ENCODE measurements at regions not wholly inside any gene's neighbourhood (a gene's known extent, or its start where the extent isn't known, plus 50 kb on each side); places are given as distances from the start of the nearest gene placed in this dataset.
"Not testable (repeated sequence)": the region's sequence is repeated elsewhere in the genome, so short reads cannot be mapped to it uniquely, and the experiment has no call there.

DNA sequence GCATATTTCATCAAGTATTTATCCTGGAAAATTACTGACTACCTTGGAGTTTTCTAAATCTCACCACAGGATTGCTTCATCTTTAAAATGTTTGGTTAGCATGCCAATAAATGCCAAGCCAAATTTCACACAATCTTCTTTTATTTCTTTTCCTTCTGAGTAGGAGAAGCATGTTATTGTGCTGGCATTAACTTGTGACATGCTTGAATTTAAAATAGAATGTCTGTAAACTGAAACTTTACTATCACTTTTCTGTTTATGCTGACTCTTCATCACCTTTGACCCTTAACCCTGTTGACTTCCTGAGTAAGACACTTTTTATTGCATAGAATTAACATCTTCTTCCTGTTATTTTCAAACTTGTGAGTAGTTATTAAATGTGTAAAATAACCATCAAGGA is 56.2 kb upstream of the LRRTM4 start:
- H3K4me1 ChIP-seq (ENCODE audit: control insufficient read depth, insufficient read depth, low read length): no peaks in the 10 kb centered on the region
- no peaks in the 10 kb centered on the region for H3K36me3 ChIP-seq (ENCODE audit: control insufficient read depth, insufficient read depth, low read length)
- H3K27ac ChIP-seq (ENCODE audit: insufficient read depth, low read depth, low read length, poor library complexity, severe bottlenecking): no peak overlapping the region
- no peaks in the 10 kb centered on the region for H3K9me3 ChIP-seq (ENCODE audit: control insufficient read depth, low read length)
- no peak overlapping the region for H3K4me3 ChIP-seq (ENCODE audit: insufficient read depth, low read depth, low read length)
- no peaks in the 10 kb centered on the region for H3K27me3 ChIP-seq (ENCODE audit: control insufficient read depth, insufficient read depth, low read length, poor library complexity, severe bottlenecking)

DNA sequence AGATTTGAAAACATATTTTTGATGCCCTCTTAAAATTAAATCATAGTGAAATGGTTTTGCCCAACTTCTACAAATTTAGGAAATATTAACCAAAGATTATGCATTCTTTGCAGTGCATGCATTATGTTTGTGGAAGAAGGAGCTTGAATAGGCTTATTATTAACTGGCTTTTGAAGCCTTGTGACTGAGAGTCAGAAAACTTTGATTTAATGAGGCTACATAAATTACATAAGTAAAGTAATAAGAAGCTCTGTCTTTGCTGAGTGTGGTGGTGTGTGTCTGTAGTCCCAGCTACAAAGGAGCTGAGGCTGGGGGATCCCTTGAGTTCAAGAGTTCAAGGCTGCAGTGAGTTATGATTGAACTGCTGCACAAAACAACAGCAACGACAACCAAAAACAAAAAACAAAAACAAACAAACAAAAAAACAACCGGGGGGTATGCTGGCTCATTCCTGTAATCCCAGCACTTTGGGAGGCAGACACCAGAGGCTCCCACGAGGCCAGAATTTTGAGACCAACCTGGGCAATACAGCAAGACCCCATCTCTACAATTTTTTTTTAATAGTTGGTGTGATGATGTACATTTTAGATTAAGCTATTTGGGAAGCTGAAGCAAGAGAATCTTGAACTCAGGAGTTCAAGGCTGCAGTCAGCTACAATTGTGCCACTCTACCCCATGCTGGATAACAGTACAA is 57.0 kb upstream of the LRRTM4 start:
- H3K4me3 ChIP-seq (ENCODE audit: insufficient read depth, low read depth, low read length): no peak overlapping the region
- H3K27me3 ChIP-seq (ENCODE audit: control insufficient read depth, insufficient read depth, low read length, poor library complexity, severe bottlenecking): no peaks in the 10 kb centered on the region
- H3K27ac ChIP-seq (ENCODE audit: insufficient read depth, low read depth, low read length, poor library complexity, severe bottlenecking): no peak overlapping the region
- no peaks in the 10 kb centered on the region for H3K4me1 ChIP-seq (ENCODE audit: control insufficient read depth, insufficient read depth, low read length)
- H3K36me3 ChIP-seq (ENCODE audit: control insufficient read depth, insufficient read depth, low read length): no peaks in the 10 kb centered on the region
- WGBS, 2 experiments: 88 to 90% methylated on average over 3 of the region's 3 CpGs
- no peaks in the 10 kb centered on the region for H3K9me3 ChIP-seq (ENCODE audit: control insufficient read depth, low read length)

- WGBS, 2 experiments: 90 to 100% methylated on average over 3 of the region's 3 CpGs
- no peak overlapping the region for H3K27ac ChIP-seq (ENCODE audit: insufficient read depth, low read depth, low read length, poor library complexity, severe bottlenecking)
These were observed 66.3 kb upstream of the LRRTM4 start for GRCh38 chr2:77588438-77588837.

GRCh38 chr2:77590298-77590917 is 68.2 kb upstream of the LRRTM4 start:
- Histone ChIP-seq H3K4me3 (ENCODE audit: insufficient read depth, low read depth, low read length) (no peak overlapping the region), H3K27me3 (ENCODE audit: control insufficient read depth, insufficient read depth, low read length, poor library complexity, severe bottlenecking) (no peaks in the 10 kb centered on the region), H3K36me3 (ENCODE audit: control insufficient read depth, insufficient read depth, low read length) (no peaks in the 10 kb centered on the region), H3K4me1 (ENCODE audit: control insufficient read depth, insufficient read depth, low read length) (no peaks in the 10 kb centered on the region), H3K9me3 (ENCODE audit: control insufficient read depth, low read length) (no peaks in the 10 kb centered on the region), H3K27ac (ENCODE audit: insufficient read depth, low read depth, low read length, poor library complexity, severe bottlenecking) (no peak overlapping the region)
- WGBS, 2 experiments: 93 to 94% methylated on average over 29 of the region's 29 CpGs

More at GRCh38 chr2:77588438-77588837, 66.3 kb upstream of the LRRTM4 start:
- no peaks in the 10 kb centered on the region for H3K36me3 ChIP-seq (ENCODE audit: control insufficient read depth, insufficient read depth, low read length)
- no peaks in the 10 kb centered on the region for H3K9me3 ChIP-seq (ENCODE audit: control insufficient read depth, low read length)
- H3K4me3 ChIP-seq (ENCODE audit: insufficient read depth, low read depth, low read length): no peak overlapping the region
- no peaks in the 10 kb centered on the region for H3K4me1 ChIP-seq (ENCODE audit: control insufficient read depth, insufficient read depth, low read length)
- H3K27me3 ChIP-seq (ENCODE audit: control insufficient read depth, insufficient read depth, low read length, poor library complexity, severe bottlenecking): no peaks in the 10 kb centered on the region

DNA sequence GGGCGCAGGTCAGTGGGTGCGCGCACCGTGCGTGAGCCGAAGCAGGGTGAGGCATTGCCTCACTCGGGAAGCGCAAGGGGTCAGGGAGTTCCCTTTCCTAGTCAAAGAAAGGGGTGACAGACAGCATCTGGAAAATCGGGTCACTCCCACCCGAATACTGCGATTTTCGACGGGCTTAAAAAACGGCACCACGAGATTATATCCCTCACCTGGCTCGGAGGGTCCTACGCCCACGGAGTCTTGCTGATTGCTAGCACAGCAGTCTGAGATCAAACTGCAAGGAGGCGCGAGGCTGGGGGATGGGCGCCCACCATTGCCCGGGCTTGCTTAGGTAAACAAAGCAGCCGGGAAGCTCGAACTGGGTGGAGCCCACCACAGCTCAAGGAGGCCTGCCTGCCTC is 70.8 kb upstream of the LRRTM4 start:
- not testable (repeated sequence) for H3K36me3 ChIP-seq (ENCODE audit: control insufficient read depth, insufficient read depth, low read length); H3K27me3 ChIP-seq (ENCODE audit: control insufficient read depth, insufficient read depth, low read length, poor library complexity, severe bottlenecking); H3K4me1 ChIP-seq (ENCODE audit: control insufficient read depth, insufficient read depth, low read length); H3K27ac ChIP-seq (ENCODE audit: insufficient read depth, low read depth, low read length, poor library complexity, severe bottlenecking); H3K9me3 ChIP-seq (ENCODE audit: control insufficient read depth, low read length)
- 38 to 53% methylated on average over 19 to 24 of the region's 24 CpGs for WGBS, 2 experiments
- peak overlapping the region; percentile 18 for H3K4me3 ChIP-seq (ENCODE audit: insufficient read depth, low read depth, low read length)

DNA sequence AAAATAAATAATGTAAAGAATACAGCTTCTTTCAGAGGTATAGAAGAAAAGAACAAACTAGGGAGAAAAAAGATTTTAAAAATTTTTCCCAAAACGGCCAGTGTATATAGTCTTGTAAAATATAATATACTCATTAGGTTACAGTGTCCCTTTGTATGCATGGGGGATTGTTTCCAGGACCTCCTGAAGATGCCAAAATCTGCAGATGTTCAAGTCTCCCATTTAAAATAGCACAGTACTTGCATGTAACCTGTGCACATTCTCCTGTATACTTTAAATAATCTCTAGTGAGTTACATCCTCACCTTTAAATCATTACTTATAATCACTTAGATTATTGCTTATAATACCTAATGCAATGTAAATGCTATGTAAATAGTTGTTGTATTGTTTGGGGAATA is 80.6 kb upstream of the LRRTM4 start:
- Histone ChIP-seq H3K9me3 (ENCODE audit: control insufficient read depth, low read length) (no peaks in the 10 kb centered on the region), H3K27ac (ENCODE audit: insufficient read depth, low read depth, low read length, poor library complexity, severe bottlenecking) (no peak overlapping the region), H3K27me3 (ENCODE audit: control insufficient read depth, insufficient read depth, low read length, poor library complexity, severe bottlenecking) (no peaks in the 10 kb centered on the region), H3K4me1 (ENCODE audit: control insufficient read depth, insufficient read depth, low read length) (no peaks in the 10 kb centered on the region), H3K36me3 (ENCODE audit: control insufficient read depth, insufficient read depth, low read length) (no peaks in the 10 kb centered on the region), H3K4me3 (ENCODE audit: insufficient read depth, low read depth, low read length) (no peak overlapping the region)
- WGBS, 2 experiments: no CpG with 5 or more reads among the region's 1 CpG

- no peak overlapping the region for H3K4me3 ChIP-seq (ENCODE audit: insufficient read depth, low read depth, low read length)
- no peaks in the 10 kb centered on the region for H3K36me3 ChIP-seq (ENCODE audit: control insufficient read depth, insufficient read depth, low read length)
- no peaks in the 10 kb centered on the region for H3K4me1 ChIP-seq (ENCODE audit: control insufficient read depth, insufficient read depth, low read length)
- no peaks in the 10 kb centered on the region for H3K9me3 ChIP-seq (ENCODE audit: control insufficient read depth, low read length)
- no peaks in the 10 kb centered on the region for H3K27me3 ChIP-seq (ENCODE audit: control insufficient read depth, insufficient read depth, low read length, poor library complexity, severe bottlenecking)
- H3K27ac ChIP-seq (ENCODE audit: insufficient read depth, low read depth, low read length, poor library complexity, severe bottlenecking): no peak overlapping the region
- 91 to 92% methylated on average over 2 to 3 of the region's 3 CpGs for WGBS, 2 experiments
These were observed 83.1 kb upstream of the LRRTM4 start for GRCh38 chr2:77604953-77605929.

GRCh38 chr2:77608510-77608909 is 86.3 kb upstream of the LRRTM4 start:
- Histone ChIP-seq H3K9me3 (ENCODE audit: control insufficient read depth, low read length) (no peaks in the 10 kb centered on the region), H3K4me3 (ENCODE audit: insufficient read depth, low read depth, low read length) (no peak overlapping the region), H3K4me1 (ENCODE audit: control insufficient read depth, insufficient read depth, low read length) (no peaks in the 10 kb centered on the region)

DNA sequence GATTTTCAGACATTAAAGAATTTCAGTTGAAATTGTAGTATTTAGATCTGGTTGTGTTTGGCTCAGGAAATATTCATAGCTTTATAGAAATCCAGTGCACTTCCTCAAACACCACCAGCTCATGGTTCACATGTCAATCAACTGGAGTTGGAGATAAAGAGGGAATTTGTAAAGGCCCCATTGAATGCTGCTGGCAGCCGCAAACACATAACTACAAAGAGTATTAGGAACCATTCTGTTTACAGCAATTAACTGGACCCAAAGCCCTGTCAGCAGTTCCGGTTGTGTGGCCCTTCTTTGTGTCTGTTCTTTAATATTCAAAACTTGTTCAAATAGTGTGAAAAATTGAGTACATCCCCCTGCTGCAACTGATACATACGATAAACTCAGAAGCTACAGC is 107.4 kb upstream of the LRRTM4 start:
- Histone ChIP-seq H3K4me3 (ENCODE audit: insufficient read depth, low read depth, low read length) (no peak overlapping the region), H3K4me1 (ENCODE audit: control insufficient read depth, insufficient read depth, low read length) (no peaks in the 10 kb centered on the region), H3K9me3 (ENCODE audit: control insufficient read depth, low read length) (no peaks in the 10 kb centered on the region), H3K27ac (ENCODE audit: insufficient read depth, low read depth, low read length, poor library complexity, severe bottlenecking) (no peak overlapping the region), H3K36me3 (ENCODE audit: control insufficient read depth, insufficient read depth, low read length) (no peaks in the 10 kb centered on the region), H3K27me3 (ENCODE audit: control insufficient read depth, insufficient read depth, low read length, poor library complexity, severe bottlenecking) (no peaks in the 10 kb centered on the region)
- 0 to 39% methylated on average over 2 to 3 of the region's 3 CpGs for WGBS, 2 experiments

More at GRCh38 chr2:77608510-77608909, 86.3 kb upstream of the LRRTM4 start:
- Histone ChIP-seq H3K27ac (ENCODE audit: insufficient read depth, low read depth, low read length, poor library complexity, severe bottlenecking) (no peak overlapping the region), H3K27me3 (ENCODE audit: control insufficient read depth, insufficient read depth, low read length, poor library complexity, severe bottlenecking) (no peaks in the 10 kb centered on the region), H3K36me3 (ENCODE audit: control insufficient read depth, insufficient read depth, low read length) (no peaks in the 10 kb centered on the region)

- Histone ChIP-seq H3K9me3 (ENCODE audit: control insufficient read depth, low read length) (no peaks in the 10 kb centered on the region), H3K4me3 (ENCODE audit: insufficient read depth, low read depth, low read length) (no peak overlapping the region), H3K36me3 (ENCODE audit: control insufficient read depth, insufficient read depth, low read length) (no peaks in the 10 kb centered on the region), H3K4me1 (ENCODE audit: control insufficient read depth, insufficient read depth, low read length) (no peaks in the 10 kb centered on the region), H3K27me3 (ENCODE audit: control insufficient read depth, insufficient read depth, low read length, poor library complexity, severe bottlenecking) (no peaks in the 10 kb centered on the region), H3K27ac (ENCODE audit: insufficient read depth, low read depth, low read length, poor library complexity, severe bottlenecking) (no peak overlapping the region)
These were observed 108.8 kb upstream of the LRRTM4 start for GRCh38 chr2:77631007-77631406.
